OCI-LY7 (cell line): ENCODE measurements at regions not wholly inside any gene's neighbourhood (a gene's known extent, or its start where the extent isn't known, plus 50 kb on each side); places are given as distances from the start of the nearest gene placed in this dataset.

ENCODE experiments used
- BruUV-seq: library from RNA; stranded (reverse); fragments of 400-500 nt; replicated peaks from 2 replicates; lab custom pipeline; 2021; lab: Mats Ljungman, UMichigan
- CTCF ChIA-PET: fragments of 300-600 bp; sonication (Branson Sonifier 250); formaldehyde crosslinking; loops from one replicate; lab custom pipeline; 2022; ENCODE audit warnings: antibody characterized with exemption; ENCODE audit not compliant: unreplicated experiment; lab: Charles Lee
- POLR2A ChIA-PET: fragments of 300-600 bp; sonication (Branson Sonifier 250); formaldehyde crosslinking; loops from one replicate; lab custom pipeline; 2022; ENCODE audit warnings: antibody characterized with exemption; lab: Charles Lee
- DNase-seq: peaks from one replicate; pipeline ENCODE4 v3.0.0-alpha.2; 2015; ENCODE audit warnings: low spot score
- H2AFZ ChIP-seq: fragments of 200-600 bp; sonication (generic), shearing (Covaris generic); 2 replicates; pipeline ENCODE4 v1.6.1; 2014; ENCODE audit warnings: mild to moderate bottlenecking, antibody characterized with exemption, low read length, moderate library complexity
- H3K27ac ChIP-seq: fragments of 200-600 bp; sonication (generic); 2 replicates; pipeline ENCODE4 v1.5.1; 2014; ENCODE audit warnings: mixed run types, low read depth, mild to moderate bottlenecking, moderate library complexity, low read length, inconsistent platforms; ENCODE audit not compliant: poor library complexity, severe bottlenecking
- H3K36me3 ChIP-seq: fragments of 200-600 bp; sonication (generic); 2 replicates; pipeline ENCODE4 v1.6.1; 2014; ENCODE audit warnings: mild to moderate bottlenecking, antibody characterized with exemption, low read length, moderate library complexity, mixed read lengths; ENCODE audit not compliant: insufficient read depth
- H3K4me1 ChIP-seq: fragments of 200-600 bp; sonication (generic); 2 replicates; pipeline ENCODE4 v1.5.1; 2014; ENCODE audit warnings: mild to moderate bottlenecking, low read length; ENCODE audit not compliant: insufficient read depth, poor library complexity, severe bottlenecking
- H3K4me2 ChIP-seq: fragments of 200-600 bp; sonication (generic); 2 replicates; pipeline ENCODE4 v1.6.1; 2014; ENCODE audit warnings: mild to moderate bottlenecking, low read length
- H3K4me3 ChIP-seq: fragments of 200-600 bp; sonication (generic); 2 replicates; pipeline ENCODE4 v1.5.1; 2014; ENCODE audit warnings: mild to moderate bottlenecking, low read depth, low read length; ENCODE audit not compliant: poor library complexity, severe bottlenecking
- H3K79me2 ChIP-seq: fragments of 200-600 bp; sonication (generic); 2 replicates; pipeline ENCODE4 v1.6.1; 2016; ENCODE audit warnings: low read depth, mild to moderate bottlenecking, low read length, moderate library complexity, mixed read lengths; ENCODE audit not compliant: insufficient read depth
- H3K9me2 ChIP-seq: fragments of 200-600 bp; sonication (generic); 2 replicates; pipeline ENCODE4 v1.6.1; 2016; ENCODE audit warnings: mild to moderate bottlenecking, low read length, mixed read lengths; ENCODE audit not compliant: insufficient read depth
- H3K9me3 ChIP-seq: fragments of 200-600 bp; sonication (generic); 2 replicates; pipeline ENCODE4 v1.6.1; 2014; ENCODE audit warnings: mild to moderate bottlenecking, mixed run types, low read length, mixed read lengths
- H4K20me1 ChIP-seq: fragments of 200-600 bp; sonication (generic); 2 replicates; pipeline ENCODE4 v1.6.1; 2014; ENCODE audit warnings: mild to moderate bottlenecking, antibody characterized with exemption, low read length, moderate library complexity, mixed read lengths; ENCODE audit not compliant: insufficient read depth
- EZH2phosphoT487 ChIP-seq: fragments of 200-600 bp; sonication (generic); IDR thresholded peaks from 2 replicates; pipeline ENCODE4 v1.6.1; 2018; ENCODE audit warnings: low read depth, borderline replicate concordance, mild to moderate bottlenecking, mixed run types, antibody characterized with exemption, low read length, moderate library complexity, mixed read lengths
- intact Hi-C: fragments of 100-400 bp; cut with micrococcal nuclease; formaldehyde crosslinking; loops from one replicate; pipeline ENCODE4 v1.10.0; 2022; ENCODE audit not compliant: unreplicated experiment
- TF ChIP-seq, protein P1 (sequence below): fragments of 200-600 bp; sonication (generic); conservative IDR thresholded peaks from 2 replicates; pipeline ENCODE4 v1.5.1; 2014; ENCODE audit warnings: mild to moderate bottlenecking, antibody characterized with exemption, low read length, moderate library complexity, mixed read lengths

DNA sequence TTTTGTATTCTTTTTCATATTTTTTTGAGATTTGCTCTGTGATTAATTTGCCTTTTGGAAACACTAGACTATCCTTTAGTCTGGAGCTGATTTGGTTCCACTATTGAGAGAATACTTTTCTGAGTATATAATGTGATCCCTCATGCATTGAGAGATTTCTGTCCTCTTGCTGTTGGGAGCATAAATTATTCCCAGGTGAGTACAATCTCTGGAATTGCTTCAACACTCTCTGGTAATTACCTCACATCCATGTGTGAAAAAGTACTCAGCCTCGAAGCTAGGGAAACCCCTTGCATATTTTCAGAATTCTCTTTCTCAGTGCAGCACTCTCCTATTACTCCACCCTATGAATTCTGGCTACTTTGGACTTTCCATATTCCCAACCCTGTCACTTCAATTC is 550.0 kb downstream of the RAPGEF2 start:
- Histone ChIP-seq H3K27ac (no peak overlapping the region), H3K36me3 (no peaks in the 10 kb centered on the region), H3K4me3 (no peak overlapping the region), H2AFZ (no peak overlapping the region), H3K9me2 (no peaks in the 10 kb centered on the region), H4K20me1 (no peaks in the 10 kb centered on the region), H3K79me2 (no peaks in the 10 kb centered on the region), H3K9me3 (no peaks in the 10 kb centered on the region), H3K4me1 (no peaks in the 10 kb centered on the region), H3K4me2 (no peak overlapping the region)
- intact Hi-C loops = no loop called here
- ChIA-PET CTCF (no interaction called here), POLR2A (no interaction called here)
- TF ChIP-seq, protein P1, sequence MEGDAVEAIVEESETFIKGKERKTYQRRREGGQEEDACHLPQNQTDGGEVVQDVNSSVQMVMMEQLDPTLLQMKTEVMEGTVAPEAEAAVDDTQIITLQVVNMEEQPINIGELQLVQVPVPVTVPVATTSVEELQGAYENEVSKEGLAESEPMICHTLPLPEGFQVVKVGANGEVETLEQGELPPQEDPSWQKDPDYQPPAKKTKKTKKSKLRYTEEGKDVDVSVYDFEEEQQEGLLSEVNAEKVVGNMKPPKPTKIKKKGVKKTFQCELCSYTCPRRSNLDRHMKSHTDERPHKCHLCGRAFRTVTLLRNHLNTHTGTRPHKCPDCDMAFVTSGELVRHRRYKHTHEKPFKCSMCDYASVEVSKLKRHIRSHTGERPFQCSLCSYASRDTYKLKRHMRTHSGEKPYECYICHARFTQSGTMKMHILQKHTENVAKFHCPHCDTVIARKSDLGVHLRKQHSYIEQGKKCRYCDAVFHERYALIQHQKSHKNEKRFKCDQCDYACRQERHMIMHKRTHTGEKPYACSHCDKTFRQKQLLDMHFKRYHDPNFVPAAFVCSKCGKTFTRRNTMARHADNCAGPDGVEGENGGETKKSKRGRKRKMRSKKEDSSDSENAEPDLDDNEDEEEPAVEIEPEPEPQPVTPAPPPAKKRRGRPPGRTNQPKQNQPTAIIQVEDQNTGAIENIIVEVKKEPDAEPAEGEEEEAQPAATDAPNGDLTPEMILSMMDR = no peak
- no peak for TF ChIP-seq EZH2phosphoT487
- no peak for DNase-seq
- BruUV-seq = no TSS peak

DNA sequence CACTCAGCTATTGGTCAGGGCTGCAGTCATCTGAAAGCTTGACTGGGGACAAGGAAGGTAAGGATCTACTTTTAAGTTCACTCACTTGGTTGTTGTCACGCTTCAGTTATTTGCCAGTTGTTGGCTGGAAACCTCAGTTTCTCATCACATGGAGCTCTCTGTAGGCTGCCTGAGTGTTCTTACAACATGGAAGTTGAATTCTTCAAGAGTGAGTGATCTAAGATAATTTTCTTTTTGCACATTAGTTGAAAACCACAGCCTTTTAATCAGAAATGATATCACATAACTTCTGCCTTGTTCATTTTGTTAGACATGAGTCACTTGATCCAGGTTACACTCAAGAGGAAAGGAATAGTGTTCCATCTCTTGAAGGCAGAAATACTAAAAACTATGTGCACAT is 552.7 kb downstream of the RAPGEF2 start:
- H3K4me1 ChIP-seq = no peaks in the 10 kb centered on the region
- CTCF ChIA-PET = no interaction called here
- H3K4me3 ChIP-seq = no peak overlapping the region
- H4K20me1 ChIP-seq = no peaks in the 10 kb centered on the region
- no TSS peak for BruUV-seq
- H3K9me3 ChIP-seq = no peaks in the 10 kb centered on the region
- no peaks in the 10 kb centered on the region for H3K79me2 ChIP-seq
- TF ChIP-seq, protein P1 = no peak
- TF ChIP-seq EZH2phosphoT487 = no peak
- H3K9me2 ChIP-seq = no peaks in the 10 kb centered on the region
- H2AFZ ChIP-seq = no peak overlapping the region
- POLR2A ChIA-PET = interaction anchor here (0.6 kb wide), 1 partner anchor 294 kb away, joined by 3 read pairs; no protein-coding TSS in a partner anchor
- H3K36me3 ChIP-seq = no peaks in the 10 kb centered on the region
- intact Hi-C loops = no loop called here
- H3K4me2 ChIP-seq = no peak overlapping the region
- DNase-seq = no peak
- no peak overlapping the region for H3K27ac ChIP-seq

DNA sequence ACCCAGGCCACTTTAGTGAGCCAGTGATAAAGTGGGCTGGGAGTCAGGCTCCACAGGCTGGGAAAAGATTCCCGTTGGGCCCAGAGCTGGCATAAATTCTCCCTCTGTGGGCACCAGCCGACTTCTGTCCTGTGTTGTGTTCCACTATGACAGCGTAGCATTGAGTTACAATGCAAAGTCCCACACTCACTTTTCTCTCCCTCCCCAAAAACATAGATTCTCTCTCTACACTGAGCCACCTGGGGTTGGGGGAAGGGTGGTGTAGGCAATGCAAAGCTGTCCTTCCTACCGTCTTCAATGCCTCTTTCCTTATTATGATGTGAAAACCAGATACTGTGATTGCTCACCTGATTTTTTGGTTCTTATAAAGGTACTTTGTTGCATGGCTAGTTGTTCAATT is 566.2 kb downstream of the RAPGEF2 start:
- Histone ChIP-seq H2AFZ (no peak overlapping the region), H3K36me3 (no peaks in the 10 kb centered on the region), H3K4me1 (no peaks in the 10 kb centered on the region), H3K9me2 (no peaks in the 10 kb centered on the region), H3K4me3 (no peak overlapping the region), H3K9me3 (no peaks in the 10 kb centered on the region), H4K20me1 (no peaks in the 10 kb centered on the region), H3K79me2 (no peaks in the 10 kb centered on the region), H3K4me2 (no peak overlapping the region), H3K27ac (no peak overlapping the region)
- BruUV-seq = no TSS peak
- TF ChIP-seq EZH2phosphoT487 = no peak
- TF ChIP-seq, protein P1 = no peak
- ChIA-PET CTCF (no interaction called here), POLR2A (no interaction called here)
- intact Hi-C loops = no loop called here
- DNase-seq = no peak
